Right lobe of liver (tissue), 6 donors: ENCODE measurements at regions not wholly inside any gene's neighbourhood (a gene's known extent, or its start where the extent isn't known, plus 50 kb on each side); places are given as distances from the start of the nearest gene placed in this dataset.

ENCODE experiments used
- ATAC-seq, 4 donors: fragments of 200-7000 bp; cut with Tn5 transposase; one replicate each; pipeline ENCODE4 v1.9.1; 2020; ENCODE audit warnings: mild to moderate bottlenecking in 4 of 4, moderate library complexity in 4 of 4
- DNase-seq, 3 donors: peaks; one replicate each; pipeline ENCODE4 v3.0.0-alpha.2; 2020
- H3K27ac ChIP-seq, 3 donors: fragments of 200-600 bp; one replicate each; pipeline ENCODE4 v1.8.0; 2022
- H3K27me3 ChIP-seq, 2 donors: fragments of 200-600 bp; one replicate each; pipeline ENCODE4 v1.8.0; 2022
- H3K36me3 ChIP-seq, 4 donors: fragments of 200-600 bp; sonication (generic) in 1 of 4; one replicate each; pipeline versions ENCODE4 v1.5.1 to v1.8.0; 2017 to 2022; ENCODE audit warnings: control low read depth in 1 of 4
- H3K4me1 ChIP-seq, 4 donors: fragments of 200-600 bp; sonication (generic) in 1 of 4; one replicate each; pipeline versions ENCODE4 v1.5.1 to v1.8.0; 2017 to 2022; ENCODE audit warnings: control low read depth in 1 of 4
- H3K4me3 ChIP-seq, 3 donors: fragments of 200-600 bp; one replicate each; pipeline ENCODE4 v1.8.0; 2022
- H3K9me3 ChIP-seq, 4 donors: fragments of 200-600 bp; sonication (generic) in 1 of 4; one replicate each; pipeline versions ENCODE4 v1.5.1 to v1.8.0; 2017 to 2022; ENCODE audit warnings: control low read depth in 1 of 4
- POLR2A ChIP-seq: fragments of 450-650 bp; IDR thresholded peaks from one replicate; pipeline ENCODE4 v1.6.1; 2017; ENCODE audit warnings: antibody characterized with exemption, mild to moderate bottlenecking
- WGBS: methylation state at CpG from one replicate; pipeline ENCODE4 v1.1.6; 2018; ENCODE audit warnings: low coverage, low lambda C conversion rate; ENCODE audit not compliant: insufficient coverage; ENCODE audit errors: missing lambda C conversion rate; 5-methylcytosine and 5-hydroxymethylcytosine counted together
- intact Hi-C, 2 donors: fragments of 100-400 bp; cut with DNase I; formaldehyde crosslinking; loops; one replicate each; pipeline versions ENCODE4 v1.11.2 to v1.14.1; 2022
- TF ChIP-seq, protein P1 (sequence below), 4 donors: fragments of 200-600 bp in 3 of 4; fragments of 450-650 bp in 1 of 4; IDR thresholded peaks; one replicate each; pipeline versions ENCODE4 v1.5.1 to v1.8.0; 2016 to 2022; ENCODE audit warnings: antibody characterized with exemption in 4 of 4, mild to moderate bottlenecking in 2 of 4
- donor health status: DM: no; HTN: yes; CAD: no.
- donor health status: DM: no; HTN: no; CAD: no.
- donor health status: DM: no; HTN: no; CAD: no.
- donor health status: DM: no; HTN: yes; CAD: no.
- donor health status: DM: no; HTN: yes; CAD: no.

DNA sequence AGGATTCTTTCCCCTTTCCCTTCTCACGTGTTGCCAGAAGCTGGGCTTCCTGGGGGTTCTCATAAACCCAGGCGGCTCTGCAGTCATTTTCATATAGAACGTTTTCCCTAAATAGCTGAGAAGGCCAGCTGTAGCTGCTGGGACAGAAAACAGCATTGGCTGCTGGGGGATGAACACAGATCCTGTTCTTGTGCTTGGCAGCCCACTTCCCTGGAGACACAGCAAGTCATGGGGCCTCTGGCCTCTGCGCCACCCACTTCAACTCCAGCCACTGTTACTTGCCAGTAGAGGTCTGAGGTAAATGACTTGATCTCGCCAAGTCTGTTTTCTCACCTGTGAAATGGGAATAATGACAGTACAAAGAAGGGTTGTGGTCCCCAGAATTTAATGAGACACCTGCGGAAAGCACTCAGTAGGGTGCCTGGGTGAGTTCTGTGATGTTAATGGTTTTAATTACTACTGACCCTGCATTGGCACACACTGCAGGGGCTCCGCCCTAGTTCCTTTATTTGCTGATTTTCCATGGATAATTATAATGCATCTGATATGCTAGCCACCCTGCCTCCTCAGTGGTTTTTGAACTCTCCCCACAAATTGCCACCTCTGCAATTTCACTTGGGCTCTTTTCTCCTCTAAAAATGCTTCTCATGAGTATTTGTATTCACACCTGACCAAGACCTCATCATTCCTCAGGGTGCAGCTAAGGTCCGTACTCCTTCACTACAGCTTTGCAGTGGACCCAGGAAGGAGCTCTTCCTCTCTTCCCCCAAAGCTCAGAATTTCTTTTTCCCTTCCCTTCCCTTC, 274.7 kb downstream of the RPLP1 start:
- H3K4me1 ChIP-seq = peaks cover 0 to 3% (median 0%) of the 10 kb centered on the region in 4 donors
- H3K27ac ChIP-seq = no peak overlapping the region
- no peaks in the 10 kb centered on the region for H3K9me3 ChIP-seq
- TF ChIP-seq, protein P1, sequence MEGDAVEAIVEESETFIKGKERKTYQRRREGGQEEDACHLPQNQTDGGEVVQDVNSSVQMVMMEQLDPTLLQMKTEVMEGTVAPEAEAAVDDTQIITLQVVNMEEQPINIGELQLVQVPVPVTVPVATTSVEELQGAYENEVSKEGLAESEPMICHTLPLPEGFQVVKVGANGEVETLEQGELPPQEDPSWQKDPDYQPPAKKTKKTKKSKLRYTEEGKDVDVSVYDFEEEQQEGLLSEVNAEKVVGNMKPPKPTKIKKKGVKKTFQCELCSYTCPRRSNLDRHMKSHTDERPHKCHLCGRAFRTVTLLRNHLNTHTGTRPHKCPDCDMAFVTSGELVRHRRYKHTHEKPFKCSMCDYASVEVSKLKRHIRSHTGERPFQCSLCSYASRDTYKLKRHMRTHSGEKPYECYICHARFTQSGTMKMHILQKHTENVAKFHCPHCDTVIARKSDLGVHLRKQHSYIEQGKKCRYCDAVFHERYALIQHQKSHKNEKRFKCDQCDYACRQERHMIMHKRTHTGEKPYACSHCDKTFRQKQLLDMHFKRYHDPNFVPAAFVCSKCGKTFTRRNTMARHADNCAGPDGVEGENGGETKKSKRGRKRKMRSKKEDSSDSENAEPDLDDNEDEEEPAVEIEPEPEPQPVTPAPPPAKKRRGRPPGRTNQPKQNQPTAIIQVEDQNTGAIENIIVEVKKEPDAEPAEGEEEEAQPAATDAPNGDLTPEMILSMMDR (IDR thresholded peaks at IDR 0.05) = no peak
- TF ChIP-seq POLR2A = no peak
- H3K4me3 ChIP-seq = no peak overlapping the region
- intact Hi-C loops = no loop called here
- H3K36me3 ChIP-seq = no peaks in the 10 kb centered on the region
- H3K27me3 ChIP-seq = no peaks in the 10 kb centered on the region
- peak in 2 of 4 donors; percentile 20 to 27 for ATAC-seq
- DNase-seq = no peak
- 74% methylated on average over 8 of the region's 8 CpGs for WGBS

DNA sequence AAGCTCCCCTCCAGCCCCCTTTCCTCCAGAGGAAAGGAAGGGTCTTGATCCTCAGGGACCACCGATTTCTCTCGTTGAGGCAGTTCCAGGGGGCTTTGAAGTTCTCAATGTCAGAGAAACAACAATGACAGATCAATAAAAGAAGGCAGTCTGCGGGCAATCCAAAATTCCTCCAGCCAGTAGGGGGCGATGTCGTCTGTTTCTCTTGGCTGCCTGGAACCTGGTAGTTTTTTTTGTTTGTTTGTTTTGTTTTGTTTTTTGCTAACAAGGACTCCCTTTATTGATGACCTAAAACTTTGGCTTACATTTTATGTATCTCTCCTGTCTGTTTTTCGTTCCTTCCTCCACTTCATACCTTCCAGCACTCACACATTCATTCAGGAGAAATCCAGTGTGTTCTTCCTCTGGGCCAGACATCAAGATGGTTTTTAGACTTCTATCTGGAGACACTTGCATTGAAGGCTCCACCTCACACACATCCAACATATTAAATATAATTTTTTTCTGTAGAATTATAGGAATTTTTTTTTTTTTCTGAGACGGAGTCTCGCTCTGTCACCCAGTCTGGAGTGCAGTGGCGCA, 276.6 kb downstream of the RPLP1 start:
- peaks cover 0 to 3% (median 0%) of the 10 kb centered on the region in 4 donors for H3K4me1 ChIP-seq
- TF ChIP-seq, protein P1 (IDR thresholded peaks at IDR 0.05) = peak; percentile 68 to 77 (median 71)
- no peak for TF ChIP-seq POLR2A
- WGBS = 49% methylated on average over 9 of the region's 9 CpGs
- peak in 3 of 4 donors; percentile 27 to 51 (median 40) for ATAC-seq
- intact Hi-C loops = no loop called here
- no peaks in the 10 kb centered on the region for H3K9me3 ChIP-seq
- no peak overlapping the region for H3K27ac ChIP-seq
- DNase-seq = peak in 1 of 3 donors; percentile 41
- no peak overlapping the region for H3K4me3 ChIP-seq
- no peaks in the 10 kb centered on the region for H3K36me3 ChIP-seq
- no peaks in the 10 kb centered on the region for H3K27me3 ChIP-seq

DNA sequence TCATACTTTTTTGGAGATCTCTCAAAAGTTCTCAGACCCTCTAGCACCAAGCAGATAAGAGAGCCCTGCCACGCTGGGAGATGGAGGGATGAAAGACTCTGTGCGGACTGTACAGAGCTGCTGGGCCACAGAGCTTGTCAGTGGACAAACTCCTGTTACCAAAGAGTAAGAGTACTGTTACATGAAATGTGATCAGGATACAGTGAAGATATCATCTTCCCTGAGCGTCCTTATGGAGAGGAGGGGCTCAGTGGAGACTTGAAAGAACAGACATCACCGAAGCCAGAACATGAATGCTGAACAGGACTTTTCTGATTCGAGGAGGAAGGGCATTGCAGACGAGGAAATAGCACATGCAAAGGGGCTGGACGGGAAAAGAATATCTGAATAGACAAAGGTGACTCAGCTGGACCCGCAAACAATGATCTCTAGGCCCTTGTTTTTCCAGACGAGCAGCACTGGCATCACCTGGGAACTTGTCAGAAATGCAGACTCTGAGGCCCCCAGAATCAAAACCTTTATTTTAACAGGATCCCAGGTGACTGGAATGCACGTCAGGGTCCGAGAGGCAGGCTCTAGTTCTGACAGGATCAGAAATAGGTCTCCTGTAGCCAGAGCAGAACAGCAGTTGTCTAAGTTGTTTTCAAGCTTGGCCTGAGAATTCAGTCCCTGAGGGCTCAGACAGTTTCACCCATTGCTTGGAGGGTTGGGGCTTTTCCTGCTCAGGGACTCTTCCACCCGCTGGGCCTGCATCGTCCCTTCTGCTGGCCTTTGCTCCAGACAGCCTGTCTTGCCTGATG, 277.9 kb downstream of the RPLP1 start:
- Histone ChIP-seq H3K9me3 (no peaks in the 10 kb centered on the region), H3K4me1 (peaks cover 0 to 3% (median 0%) of the 10 kb centered on the region in 4 donors), H3K36me3 (no peaks in the 10 kb centered on the region), H3K27ac (no peak overlapping the region), H3K4me3 (no peak overlapping the region), H3K27me3 (no peaks in the 10 kb centered on the region)
- ATAC-seq (no peak), DNase-seq (no peak)
- 65% methylated on average over 12 of the region's 13 CpGs for WGBS
- intact Hi-C loops = loop anchor here in 1 of 2 donors (10.0 kb wide), 1 partner anchor 64 kb away; no protein-coding TSS in a partner anchor
- TF ChIP-seq, protein P1 (IDR thresholded peaks at IDR 0.05) = no peak
- no peak for TF ChIP-seq POLR2A

DNA sequence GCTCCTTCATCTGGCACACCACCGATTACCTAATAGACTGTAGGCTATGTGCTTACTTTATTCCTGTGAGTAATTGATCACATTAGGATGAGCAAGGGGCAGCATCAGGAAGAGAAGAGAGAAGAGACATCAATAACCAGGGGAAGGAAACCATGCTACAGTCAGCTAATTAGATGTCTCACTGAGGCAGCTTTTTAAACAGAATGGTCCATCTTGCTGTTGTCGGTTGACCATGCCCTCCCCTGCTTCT, 278.4 kb downstream of the RPLP1 start:
- peaks cover 0 to 3% (median 0%) of the 10 kb centered on the region in 4 donors for H3K4me1 ChIP-seq
- intact Hi-C loops = loop anchor here in 1 of 2 donors (10.0 kb wide), 1 partner anchor 64 kb away; no protein-coding TSS in a partner anchor
- no peaks in the 10 kb centered on the region for H3K36me3 ChIP-seq
- 83% methylated on average over 2 of the region's 2 CpGs for WGBS
- H3K27ac ChIP-seq = no peak overlapping the region
- H3K27me3 ChIP-seq = no peaks in the 10 kb centered on the region
- no peak overlapping the region for H3K4me3 ChIP-seq
- ATAC-seq = no peak
- no peak for DNase-seq
- no peaks in the 10 kb centered on the region for H3K9me3 ChIP-seq
- TF ChIP-seq, protein P1 (IDR thresholded peaks at IDR 0.05) = no peak
- TF ChIP-seq POLR2A = no peak
